H1 (cell line): ENCODE measurements at regions not wholly inside any gene's neighbourhood (a gene's known extent, or its start where the extent isn't known, plus 50 kb on each side); places are given as distances from the start of the nearest gene placed in this dataset.

Experiments
- CTCF ChIA-PET: fragments of 300-600 bp; sonication (Branson Sonifier 250); formaldehyde crosslinking; loops from one replicate; lab custom pipeline; 2021; ENCODE audit not compliant: partially characterized antibody; lab: Charles Lee
- POLR2A ChIA-PET: fragments of 300-600 bp; sonication (Branson Sonifier 250); formaldehyde crosslinking; loops from one replicate; lab custom pipeline; 2021; ENCODE audit warnings: inconsistent platforms; ENCODE audit not compliant: partially characterized antibody; lab: Charles Lee
- DNase-seq, 2 experiments: peaks; one replicate each; pipeline versions ENCODE4 v3.0.0 to v3.0.0-alpha.2; 2010 to 2022; ENCODE audit warnings: low spot score in 2 of 2, low read depth in 1 of 2, mixed read lengths in 1 of 2
- FAIRE-seq: peaks from 2 replicates; lab custom pipeline; 2011; peaks lifted over from hg19 to GRCh38; lab: Jason Lieb, UNC
- H2AFZ ChIP-seq: 2 replicates; pipeline ENCODE4 v1.8.1; 2012; ENCODE audit warnings: low read length, inconsistent platforms
- H2AK5ac ChIP-seq: 2 replicates; pipeline ENCODE4 v1.6.1; 2013; ENCODE audit warnings: low read depth, low read length
- H2BK120ac ChIP-seq: replicated peaks from 2 replicates; pipeline ENCODE3; 2013; ENCODE audit warnings: low read depth, low read length, inconsistent platforms
- H2BK12ac ChIP-seq: 2 replicates; pipeline ENCODE4 v1.6.1; 2013; ENCODE audit warnings: low read depth, low read length
- H2BK15ac ChIP-seq: 2 replicates; pipeline ENCODE4 v1.6.1; 2013; ENCODE audit warnings: low read length
- H2BK20ac ChIP-seq: 2 replicates; pipeline ENCODE4 v1.6.1; 2013; ENCODE audit warnings: low read length
- H2BK5ac ChIP-seq: 2 replicates; pipeline ENCODE4 v1.6.1; 2013; ENCODE audit warnings: low read depth, low read length
- H3K14ac ChIP-seq: 2 replicates; pipeline ENCODE4 v1.6.1; 2013; ENCODE audit warnings: inconsistent platforms; ENCODE audit not compliant: insufficient read length
- H3K18ac ChIP-seq: 2 replicates; pipeline ENCODE4 v1.6.1; 2013; ENCODE audit warnings: low read length; ENCODE audit errors: extremely low read depth
- H3K23ac ChIP-seq: 2 replicates; pipeline ENCODE4 v1.6.1; 2013; ENCODE audit warnings: inconsistent platforms; ENCODE audit not compliant: insufficient read length
- H3K23me2 ChIP-seq: 2 replicates; pipeline ENCODE4 v1.6.1; 2013; ENCODE audit warnings: low read depth, low read length
- H3K27ac ChIP-seq: 2 replicates; pipeline ENCODE4 v1.6.1; 2011; ENCODE audit warnings: low read depth, low read length, inconsistent platforms
- H3K27me3 ChIP-seq, 4 experiments: replicated peaks in 1 of 4; 1 replicate in 1 of 4; 2 replicates in 3 of 4; pipeline versions ENCODE4 v1.6.1 to v1.8.1; 2011 to 2013; ENCODE audit warnings: low read length in 3 of 4, mild to moderate bottlenecking in 3 of 4, inconsistent platforms in 2 of 4, mixed read lengths in 2 of 4, moderate library complexity in 1 of 4; ENCODE audit not compliant: control insufficient read depth in 3 of 4, insufficient read depth in 3 of 4; ENCODE audit errors: extremely low read depth in 1 of 4
- H3K36me3 ChIP-seq, 4 experiments: 2 replicates each; pipeline versions ENCODE4 v1.6.1 to v1.8.1; 2011 to 2013; ENCODE audit warnings: mild to moderate bottlenecking in 4 of 4, low read length in 3 of 4, moderate library complexity in 2 of 4, control low read depth in 1 of 4, inconsistent platforms in 1 of 4; ENCODE audit not compliant: insufficient read depth in 4 of 4, control insufficient read depth in 2 of 4
- H3K4ac ChIP-seq: replicated peaks from 2 replicates; pipeline ENCODE3; 2013; ENCODE audit warnings: low read length, low read depth, mixed read lengths, inconsistent platforms; ENCODE audit not compliant: insufficient read length
- H3K4me1 ChIP-seq, 4 experiments: replicated peaks in 1 of 4; 1 replicate in 1 of 4; 2 replicates in 3 of 4; pipeline versions ENCODE4 v1.6.1 to v1.8.1; 2011 to 2013; ENCODE audit warnings: low read length in 3 of 4, inconsistent platforms in 2 of 4, mixed read lengths in 1 of 4; ENCODE audit not compliant: insufficient read depth in 4 of 4, control insufficient read depth in 3 of 4
- H3K4me2 ChIP-seq, 2 experiments: 2 replicates each; pipeline versions ENCODE4 v1.6.1 to v1.8.1; 2011 to 2013; ENCODE audit warnings: low read depth in 2 of 2, low read length in 2 of 2, control low read depth in 1 of 2, inconsistent platforms in 1 of 2, mild to moderate bottlenecking in 1 of 2; ENCODE audit not compliant: insufficient read depth in 1 of 2
- H3K4me3 ChIP-seq, 4 experiments: fragments of 200-600, 300-600 bp in 1 of 4; sonication (generic), shearing (Covaris generic), sonication (Bioruptor Twin) in 1 of 4; 2 replicates each; pipeline versions ENCODE4 v1.5.1 to v1.8.1; 2011 to 2016; ENCODE audit warnings: low read length in 4 of 4, low read depth in 3 of 4, control low read depth in 2 of 4, inconsistent platforms in 2 of 4, mild to moderate bottlenecking in 2 of 4, mixed read lengths in 1 of 4, moderate library complexity in 1 of 4; ENCODE audit not compliant: insufficient read depth in 2 of 4; ENCODE audit errors: extremely low read depth in 1 of 4
- H3K56ac ChIP-seq: replicated peaks from 2 replicates; pipeline ENCODE3; 2013; ENCODE audit warnings: low read depth, mild to moderate bottlenecking, mixed read lengths, low read length, inconsistent platforms; ENCODE audit not compliant: insufficient read length
- H3K79me1 ChIP-seq: 2 replicates; pipeline ENCODE4 v1.6.1; 2013; ENCODE audit warnings: low read depth, low read length, control low read depth
- H3K79me2 ChIP-seq, 2 experiments: 2 replicates each; pipeline versions ENCODE4 v1.6.1 to v1.8.1; 2012 to 2013; ENCODE audit warnings: low read length in 2 of 2, mild to moderate bottlenecking in 2 of 2, inconsistent platforms in 1 of 2; ENCODE audit not compliant: insufficient read depth in 2 of 2, control insufficient read depth in 1 of 2
- H3K9ac ChIP-seq, 4 experiments: replicated peaks in 1 of 4; 1 replicate in 1 of 4; 2 replicates in 3 of 4; pipeline versions ENCODE4 v1.6.1 to v1.8.1; 2011 to 2013; ENCODE audit warnings: low read depth in 3 of 4, low read length in 3 of 4, control low read depth in 2 of 4, mild to moderate bottlenecking in 2 of 4, moderate library complexity in 2 of 4, inconsistent platforms in 1 of 4; ENCODE audit errors: extremely low read depth in 1 of 4
- H3K9me3 ChIP-seq, 2 experiments: 2 replicates each; pipeline versions ENCODE4 v1.6.1 to v1.8.1; 2012 to 2013; ENCODE audit warnings: mild to moderate bottlenecking in 2 of 2, moderate library complexity in 2 of 2, control low read depth in 1 of 2, inconsistent platforms in 1 of 2, low read depth in 1 of 2, low read length in 1 of 2, mixed read lengths in 1 of 2; ENCODE audit not compliant: insufficient read depth in 2 of 2
- H4K20me1 ChIP-seq, 2 experiments: replicated peaks in 1 of 2; 2 replicates each; pipeline versions ENCODE3 to v1.8.1; 2011 to 2013; ENCODE audit warnings: inconsistent platforms in 2 of 2, low read length in 2 of 2, mild to moderate bottlenecking in 1 of 2; ENCODE audit not compliant: insufficient read depth in 2 of 2, control insufficient read depth in 1 of 2
- H4K5ac ChIP-seq: 2 replicates; pipeline ENCODE4 v1.6.1; 2013; ENCODE audit warnings: low read length, low read depth, mixed read lengths, inconsistent platforms; ENCODE audit not compliant: insufficient read length
- H4K8ac ChIP-seq: 2 replicates; pipeline ENCODE4 v1.8.0; 2013; ENCODE audit warnings: mild to moderate bottlenecking, moderate library complexity, low read length, inconsistent platforms; ENCODE audit not compliant: insufficient read depth; ENCODE audit errors: extremely low read depth
- H4K91ac ChIP-seq: replicated peaks from 2 replicates; pipeline ENCODE3; 2013; ENCODE audit warnings: low read length, mixed read lengths, inconsistent platforms; ENCODE audit not compliant: insufficient read length
- ATF3 ChIP-seq: IDR thresholded peaks from 2 replicates; pipeline ENCODE4 v1.6.1; 2011; ENCODE audit warnings: low read depth, mild to moderate bottlenecking, low read length; ENCODE audit not compliant: insufficient read depth
- CEBPB ChIP-seq: IDR thresholded peaks from 2 replicates; pipeline ENCODE4 v1.6.1; 2012; ENCODE audit warnings: low read depth, low read length
- CTBP2 ChIP-seq: IDR thresholded peaks from 2 replicates; pipeline ENCODE4 v1.7.0; 2011; ENCODE audit warnings: borderline replicate concordance, mild to moderate bottlenecking, moderate library complexity, mixed read lengths, low read length; ENCODE audit not compliant: insufficient read depth, insufficient read length
- GTF2F1 ChIP-seq: IDR thresholded peaks from 2 replicates; pipeline ENCODE4 v1.6.1; 2012; ENCODE audit warnings: low read depth, low read length, improper control_type of control experiment, borderline replicate concordance
- RBBP5 ChIP-seq: IDR thresholded peaks from 2 replicates; pipeline ENCODE4 v1.7.1; 2012; ENCODE audit warnings: low read depth, mild to moderate bottlenecking, inconsistent platforms, low read length, moderate library complexity, borderline replicate concordance
- RFX5 ChIP-seq: IDR thresholded peaks from 2 replicates; pipeline ENCODE4 v1.6.1; 2011; ENCODE audit warnings: low read depth, low read length, improper control_type of control experiment, borderline replicate concordance
- RNF2 ChIP-seq: fragments of 200-900, 300-1000 bp; sonication (generic); IDR thresholded peaks from 2 replicates; pipeline ENCODE4 v1.7.1; 2016; ENCODE audit warnings: borderline replicate concordance, low read depth, mild to moderate bottlenecking, antibody characterized with exemption, low read length; ENCODE audit not compliant: poor library complexity, severe bottlenecking; ENCODE audit errors: missing control alignments
- RXRA ChIP-seq: IDR thresholded peaks from 2 replicates; pipeline ENCODE4 v1.6.1; 2011; ENCODE audit warnings: low read depth, mild to moderate bottlenecking, low read length, moderate library complexity; ENCODE audit not compliant: insufficient read depth
- TAF7 ChIP-seq: optimal IDR thresholded peaks from 2 replicates; pipeline ENCODE3; 2011; ENCODE audit warnings: low read depth, mild to moderate bottlenecking, inconsistent platforms, low read length, moderate library complexity, borderline replicate concordance
- TCF12 ChIP-seq: IDR thresholded peaks from 2 replicates; pipeline ENCODE4 v1.6.1; 2011; ENCODE audit warnings: low read depth, mild to moderate bottlenecking, low read length
- WGBS, 2 experiments: shearing (Covaris generic) in 1 of 2; methylation state at CpG; one replicate each; pipeline versions ENCODE4 v1.1.6 to v1.1.7; 2013 to 2015; ENCODE audit warnings: low lambda C conversion rate in 2 of 2, mixed read lengths in 2 of 2, inconsistent platforms in 1 of 2, low coverage in 1 of 2, missing lambda C conversion rate in 1 of 2; ENCODE audit not compliant: insufficient replicate concordance in 2 of 2, insufficient coverage in 1 of 2, insufficient read length in 1 of 2; ENCODE audit errors: extremely low coverage in 1 of 2, missing lambda C conversion rate in 1 of 2; 5-methylcytosine and 5-hydroxymethylcytosine counted together

GRCh38 chr7:25349283-25350017 is 121.2 kb upstream of the NPVF start:
- Histone ChIP-seq H3K4me3 (no peak overlapping the region), H3K14ac (no peak overlapping the region), H4K20me1 (no peaks in the 10 kb centered on the region), H3K23me2 (no peaks in the 10 kb centered on the region; the same call in 1 of the 2 replicates), H3K27ac (no peak overlapping the region), H3K9ac (no peak overlapping the region), H3K4me1 (no peaks in the 10 kb centered on the region), H3K4me2 (no peak overlapping the region), H2AFZ (no peak overlapping the region), H3K18ac (no peak overlapping the region), H4K91ac (no peak overlapping the region), H3K4ac (no peak overlapping the region), H2BK20ac (no peak overlapping the region), H2AK5ac (no peak overlapping the region), H3K36me3 (no peaks in the 10 kb centered on the region), H3K79me2 (no peaks in the 10 kb centered on the region), H3K56ac (no peak overlapping the region), H3K79me1 (no peaks in the 10 kb centered on the region), H3K23ac (no peak overlapping the region), H3K27me3 (no peaks in the 10 kb centered on the region), H2BK15ac (no peak overlapping the region), H2BK12ac (no peak overlapping the region), H3K9me3 (no peaks in the 10 kb centered on the region), H4K8ac (no peak overlapping the region), H4K5ac (no peak overlapping the region), H2BK120ac (no peak overlapping the region), H2BK5ac (no peak overlapping the region)
- ChIA-PET CTCF (interaction anchor here (1.0 to 1.7 kb wide), 3 partner anchors 16 to 78 kb away, joined by 4 read pairs; no protein-coding TSS in a partner anchor), POLR2A (no interaction called here)
- TF ChIP-seq RBBP5 (no peak), TAF7 (no peak), GTF2F1 (no peak), CEBPB (no peak), RXRA (no peak), RNF2 (no peak), TCF12 (no peak), CTBP2 (no peak), ATF3 (no peak), RFX5 (no peak)
- DNase-seq (no peak), FAIRE-seq (no peak)
- 93% methylated on average over 6 of the region's 6 CpGs; no CpG with 5 or more reads in 1 of the 2 experiments for WGBS, 2 experiments
